ENCODE measurements at regions not wholly inside any gene's neighbourhood (a gene's known extent, or its start where the extent isn't known, plus 50 kb on each side); places are given as distances from the start of the nearest gene placed in this dataset.

DNA sequence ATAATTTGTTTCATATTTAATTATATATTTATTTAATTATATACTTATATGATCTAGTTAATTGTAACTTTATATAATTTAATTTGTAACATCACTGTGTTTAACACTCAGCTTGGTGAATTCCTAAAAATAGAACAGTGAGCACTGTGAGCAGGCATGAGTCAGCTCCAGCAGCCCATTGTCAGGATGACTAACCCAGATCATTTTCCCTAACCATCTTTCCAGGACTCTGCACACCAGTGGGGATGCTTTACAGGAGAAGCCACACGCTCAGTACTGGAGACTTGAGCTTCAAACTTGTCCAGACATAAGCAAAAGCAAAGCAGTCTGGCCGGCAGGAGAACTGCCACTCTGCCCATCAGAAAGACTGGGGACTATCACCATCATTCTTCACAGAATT is 446.2 kb upstream of the TRPC7 start:
- no peaks in the 10 kb centered on the region for H3K79me2 ChIP-seq (ENCODE audit: insufficient read depth)
- peak overlapping the region in 1 of 2 experiments; percentile 82; a peak in 2 of 4 replicates for H3K27ac ChIP-seq (ENCODE audit: low read depth in 2 of 2, low read length in 1 of 2)
- H3K4me3 ChIP-seq (ENCODE audit: low read depth in 2 of 2, low read length in 1 of 2): no peak overlapping the region
- H3K36me3 ChIP-seq (replicated peaks in 1 of 2; ENCODE audit: control insufficient read depth in 1 of 2, insufficient read depth in 2 of 2, low read length in 1 of 2): no peaks in the 10 kb centered on the region
- no peak overlapping the region for H3K4me2 ChIP-seq
- no peak for DNase-seq
- H2AFZ ChIP-seq (ENCODE audit: low read depth): no peak overlapping the region
- H3K9me2 ChIP-seq: no peaks in the 10 kb centered on the region
- H3K9ac ChIP-seq: no peak overlapping the region
- 12% methylated on average over 2 of the region's 2 CpGs for WGBS (ENCODE audit: low lambda C conversion rate)
- H3F3A ChIP-seq (replicated peaks; ENCODE audit: insufficient read depth): peaks cover 20% of the 10 kb centered on the region
- H3K9me3 ChIP-seq: no peaks in the 10 kb centered on the region
- no peaks in the 10 kb centered on the region for H3K27me3 ChIP-seq (ENCODE audit: insufficient read depth)
- POLR2A ChIA-PET: no interaction called here
- H3K4me1 ChIP-seq (ENCODE audit: control insufficient read depth in 1 of 2, insufficient read depth in 2 of 2, low read depth in 1 of 2, low read length in 1 of 2): peaks cover 0 to 16% of the 10 kb centered on the region in 2 experiments; a peak in 3 of 4 replicates
- CTCF ChIA-PET: no interaction called here
- no peaks in the 10 kb centered on the region for H4K20me1 ChIP-seq (ENCODE audit: insufficient read depth)
- TF ChIP-seq TCF12 (IDR thresholded peaks at IDR 0.05): peak; percentile 90
- TF ChIP-seq GABPA (IDR thresholded peaks at IDR 0.05; ENCODE audit: low read depth): no peak
- TF ChIP-seq, protein P1, sequence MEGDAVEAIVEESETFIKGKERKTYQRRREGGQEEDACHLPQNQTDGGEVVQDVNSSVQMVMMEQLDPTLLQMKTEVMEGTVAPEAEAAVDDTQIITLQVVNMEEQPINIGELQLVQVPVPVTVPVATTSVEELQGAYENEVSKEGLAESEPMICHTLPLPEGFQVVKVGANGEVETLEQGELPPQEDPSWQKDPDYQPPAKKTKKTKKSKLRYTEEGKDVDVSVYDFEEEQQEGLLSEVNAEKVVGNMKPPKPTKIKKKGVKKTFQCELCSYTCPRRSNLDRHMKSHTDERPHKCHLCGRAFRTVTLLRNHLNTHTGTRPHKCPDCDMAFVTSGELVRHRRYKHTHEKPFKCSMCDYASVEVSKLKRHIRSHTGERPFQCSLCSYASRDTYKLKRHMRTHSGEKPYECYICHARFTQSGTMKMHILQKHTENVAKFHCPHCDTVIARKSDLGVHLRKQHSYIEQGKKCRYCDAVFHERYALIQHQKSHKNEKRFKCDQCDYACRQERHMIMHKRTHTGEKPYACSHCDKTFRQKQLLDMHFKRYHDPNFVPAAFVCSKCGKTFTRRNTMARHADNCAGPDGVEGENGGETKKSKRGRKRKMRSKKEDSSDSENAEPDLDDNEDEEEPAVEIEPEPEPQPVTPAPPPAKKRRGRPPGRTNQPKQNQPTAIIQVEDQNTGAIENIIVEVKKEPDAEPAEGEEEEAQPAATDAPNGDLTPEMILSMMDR (IDR thresholded peaks at IDR 0.05): no peak
- TF ChIP-seq MXI1 (IDR thresholded peaks at IDR 0.05; ENCODE audit: low read depth, low read length): no peak
- TF ChIP-seq ELF1 (IDR thresholded peaks at IDR 0.05): no peak
- no peak for TF ChIP-seq RAD21 (IDR thresholded peaks at IDR 0.05; ENCODE audit: low read length)
- no peak for TF ChIP-seq TAF1 (IDR thresholded peaks at IDR 0.05; ENCODE audit: borderline replicate concordance, low read depth, low read length)
- no peak for TF ChIP-seq CHD2 (IDR thresholded peaks at IDR 0.05; ENCODE audit: low read length, partially characterized antibody)
- no peak for TF ChIP-seq IRF3 (IDR thresholded peaks at IDR 0.05; ENCODE audit: low read depth, low read length)
- no peak for TF ChIP-seq EZH2phosphoT487 (IDR thresholded peaks at IDR 0.05; ENCODE audit: borderline replicate concordance, low read depth)
- no peak for TF ChIP-seq FOXM1 (IDR thresholded peaks at IDR 0.05; ENCODE audit: low read depth)
- peak; percentile 22; the same call in 1 of the 2 replicates for TF ChIP-seq POLR2AphosphoS5 (IDR thresholded peaks at IDR 0.05; ENCODE audit: low read depth, low read length)
- peak; percentile 77 for TF ChIP-seq PBX3 (IDR thresholded peaks at IDR 0.05)
- TF ChIP-seq FOXJ3 (CRISPR knock-in tag; IDR thresholded peaks at IDR 0.05): no peak
- no peak for TF ChIP-seq USF1 (IDR thresholded peaks at IDR 0.05; ENCODE audit: borderline replicate concordance, low read depth)
- TF ChIP-seq SMC3 (IDR thresholded peaks at IDR 0.05; ENCODE audit: low read depth, low read length): no peak
- TF ChIP-seq GATA2 (CRISPR knock-in tag; IDR thresholded peaks at IDR 0.05): no peak
- TF ChIP-seq NRF1 (IDR thresholded peaks at IDR 0.05; ENCODE audit: low read depth, low read length): no peak
- TF ChIP-seq, protein P2, sequence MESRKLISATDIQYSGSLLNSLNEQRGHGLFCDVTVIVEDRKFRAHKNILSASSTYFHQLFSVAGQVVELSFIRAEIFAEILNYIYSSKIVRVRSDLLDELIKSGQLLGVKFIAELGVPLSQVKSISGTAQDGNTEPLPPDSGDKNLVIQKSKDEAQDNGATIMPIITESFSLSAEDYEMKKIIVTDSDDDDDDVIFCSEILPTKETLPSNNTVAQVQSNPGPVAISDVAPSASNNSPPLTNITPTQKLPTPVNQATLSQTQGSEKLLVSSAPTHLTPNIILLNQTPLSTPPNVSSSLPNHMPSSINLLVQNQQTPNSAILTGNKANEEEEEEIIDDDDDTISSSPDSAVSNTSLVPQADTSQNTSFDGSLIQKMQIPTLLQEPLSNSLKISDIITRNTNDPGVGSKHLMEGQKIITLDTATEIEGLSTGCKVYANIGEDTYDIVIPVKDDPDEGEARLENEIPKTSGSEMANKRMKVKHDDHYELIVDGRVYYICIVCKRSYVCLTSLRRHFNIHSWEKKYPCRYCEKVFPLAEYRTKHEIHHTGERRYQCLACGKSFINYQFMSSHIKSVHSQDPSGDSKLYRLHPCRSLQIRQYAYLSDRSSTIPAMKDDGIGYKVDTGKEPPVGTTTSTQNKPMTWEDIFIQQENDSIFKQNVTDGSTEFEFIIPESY (IDR thresholded peaks at IDR 0.05; ENCODE audit: borderline replicate concordance, low read depth): no peak
- peak in 1 of 2 experiments; percentile 79; a peak in 1 of 4 replicates for TF ChIP-seq EP300 (IDR thresholded peaks at IDR 0.05; ENCODE audit: borderline replicate concordance in 1 of 2, low read depth in 1 of 2, low read length in 1 of 2)
- TF ChIP-seq NFIC (IDR thresholded peaks at IDR 0.05; ENCODE audit: borderline replicate concordance): peak; percentile 47
- TF ChIP-seq RCOR1 (IDR thresholded peaks at IDR 0.05; ENCODE audit: low read length): no peak
- TF ChIP-seq SIN3A (IDR thresholded peaks at IDR 0.05; ENCODE audit: borderline replicate concordance, low read depth, low read length): no peak
- TF ChIP-seq, protein P3, sequence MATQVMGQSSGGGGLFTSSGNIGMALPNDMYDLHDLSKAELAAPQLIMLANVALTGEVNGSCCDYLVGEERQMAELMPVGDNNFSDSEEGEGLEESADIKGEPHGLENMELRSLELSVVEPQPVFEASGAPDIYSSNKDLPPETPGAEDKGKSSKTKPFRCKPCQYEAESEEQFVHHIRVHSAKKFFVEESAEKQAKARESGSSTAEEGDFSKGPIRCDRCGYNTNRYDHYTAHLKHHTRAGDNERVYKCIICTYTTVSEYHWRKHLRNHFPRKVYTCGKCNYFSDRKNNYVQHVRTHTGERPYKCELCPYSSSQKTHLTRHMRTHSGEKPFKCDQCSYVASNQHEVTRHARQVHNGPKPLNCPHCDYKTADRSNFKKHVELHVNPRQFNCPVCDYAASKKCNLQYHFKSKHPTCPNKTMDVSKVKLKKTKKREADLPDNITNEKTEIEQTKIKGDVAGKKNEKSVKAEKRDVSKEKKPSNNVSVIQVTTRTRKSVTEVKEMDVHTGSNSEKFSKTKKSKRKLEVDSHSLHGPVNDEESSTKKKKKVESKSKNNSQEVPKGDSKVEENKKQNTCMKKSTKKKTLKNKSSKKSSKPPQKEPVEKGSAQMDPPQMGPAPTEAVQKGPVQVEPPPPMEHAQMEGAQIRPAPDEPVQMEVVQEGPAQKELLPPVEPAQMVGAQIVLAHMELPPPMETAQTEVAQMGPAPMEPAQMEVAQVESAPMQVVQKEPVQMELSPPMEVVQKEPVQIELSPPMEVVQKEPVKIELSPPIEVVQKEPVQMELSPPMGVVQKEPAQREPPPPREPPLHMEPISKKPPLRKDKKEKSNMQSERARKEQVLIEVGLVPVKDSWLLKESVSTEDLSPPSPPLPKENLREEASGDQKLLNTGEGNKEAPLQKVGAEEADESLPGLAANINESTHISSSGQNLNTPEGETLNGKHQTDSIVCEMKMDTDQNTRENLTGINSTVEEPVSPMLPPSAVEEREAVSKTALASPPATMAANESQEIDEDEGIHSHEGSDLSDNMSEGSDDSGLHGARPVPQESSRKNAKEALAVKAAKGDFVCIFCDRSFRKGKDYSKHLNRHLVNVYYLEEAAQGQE (IDR thresholded peaks at IDR 0.05; ENCODE audit: low read depth, low read length): no peak
- TF ChIP-seq MEF2A (IDR thresholded peaks at IDR 0.05; ENCODE audit: borderline replicate concordance, low read depth): peak; percentile 99
- TF ChIP-seq JUND (IDR thresholded peaks at IDR 0.05): peak; percentile 94

Data from SK-N-SH (cell line).